IMR-90 (cell line): ENCODE measurements at regions not wholly inside any gene's neighbourhood (a gene's known extent, or its start where the extent isn't known, plus 50 kb on each side); places are given as distances from the start of the nearest gene placed in this dataset.
"Not testable (repeated sequence)": the region's sequence is repeated elsewhere in the genome, so short reads cannot be mapped to it uniquely, and the experiment has no call there.

Source experiments
- ATAC-seq: fragments of 200-7000 bp; cut with Tn5 transposase; 2 replicates; pipeline ENCODE4 v1.9.1; 2020; ENCODE audit warnings: low read depth, mild to moderate bottlenecking, moderate library complexity
- BruUV-seq: library from RNA; stranded (reverse); fragments of 400-500 nt; replicated peaks from 2 replicates; lab custom pipeline; 2021; lab: Mats Ljungman, UMichigan
- CTCF ChIA-PET: fragments of 300-600 bp; formaldehyde crosslinking; extraction: SDS; loops from one replicate; lab custom pipeline; 2021; ENCODE audit warnings: antibody characterized with exemption; lab: Yijun Ruan, JAX
- POLR2A ChIA-PET: fragments of 300-600 bp; sonication (Branson Sonifier 250); formaldehyde crosslinking; loops from one replicate; lab custom pipeline; 2022; ENCODE audit warnings: antibody characterized with exemption; ENCODE audit not compliant: unreplicated experiment; lab: Charles Lee
- DNase-seq: peaks from one replicate; pipeline ENCODE4 v3.0.0; 2013
- H2AFZ ChIP-seq: replicated peaks from 2 replicates; pipeline ENCODE3; 2013; ENCODE audit warnings: low read length, mild to moderate bottlenecking; ENCODE audit not compliant: poor library complexity
- H2AK5ac ChIP-seq: 2 replicates; pipeline ENCODE4 v1.6.1; 2013; ENCODE audit warnings: low read depth, low read length, inconsistent platforms
- H2AK9ac ChIP-seq: replicated peaks from 2 replicates; pipeline ENCODE3; 2013; ENCODE audit warnings: mild to moderate bottlenecking, low read depth, low read length, moderate library complexity; ENCODE audit not compliant: poor library complexity
- H2BK120ac ChIP-seq: 2 replicates; pipeline ENCODE4 v1.6.1; 2013; ENCODE audit warnings: low read depth, low read length, inconsistent platforms
- H2BK15ac ChIP-seq: 3 replicates; pipeline ENCODE4 v1.6.1; 2013; ENCODE audit warnings: low read depth, low read length, inconsistent platforms
- H2BK20ac ChIP-seq: 2 replicates; pipeline ENCODE4 v1.6.1; 2013; ENCODE audit warnings: low read depth, mild to moderate bottlenecking, inconsistent platforms, low read length, moderate library complexity
- H2BK5ac ChIP-seq: 2 replicates; pipeline ENCODE4 v1.6.1; 2013; ENCODE audit warnings: mild to moderate bottlenecking, low read depth, low read length, inconsistent platforms; ENCODE audit not compliant: poor library complexity, severe bottlenecking
- H3K14ac ChIP-seq: replicated peaks from 2 replicates; pipeline ENCODE4 v1.6.1; 2013; ENCODE audit warnings: low read depth, low read length, inconsistent platforms
- H3K18ac ChIP-seq: 2 replicates; pipeline ENCODE4 v1.6.1; 2013; ENCODE audit warnings: low read depth, low read length, control low read depth
- H3K23ac ChIP-seq: 2 replicates; pipeline ENCODE4 v1.6.1; 2013; ENCODE audit warnings: low read depth, low read length, inconsistent platforms
- H3K27ac ChIP-seq: 2 replicates; pipeline ENCODE4 v1.5.1; 2013; ENCODE audit warnings: mild to moderate bottlenecking, control low read depth, low read length; ENCODE audit not compliant: insufficient read depth
- H3K27me3 ChIP-seq: 2 replicates; pipeline ENCODE4 v1.6.1; 2013; ENCODE audit warnings: low read length; ENCODE audit not compliant: control insufficient read depth, insufficient read depth
- H3K36me3 ChIP-seq: 2 replicates; pipeline ENCODE4 v1.6.1; 2013; ENCODE audit warnings: low read length, mixed read lengths; ENCODE audit not compliant: control insufficient read depth, insufficient read depth
- H3K4ac ChIP-seq: 2 replicates; pipeline ENCODE4 v1.6.1; 2013; ENCODE audit warnings: low read depth, low read length, inconsistent platforms
- H3K4me1 ChIP-seq: 2 replicates; pipeline ENCODE4 v1.6.1; 2013; ENCODE audit warnings: low read length, mixed read lengths; ENCODE audit not compliant: control insufficient read depth, insufficient read depth
- H3K4me2 ChIP-seq: 2 replicates; pipeline ENCODE4 v1.6.1; 2013; ENCODE audit warnings: low read depth, mild to moderate bottlenecking, control low read depth, low read length, moderate library complexity
- H3K4me3 ChIP-seq: 2 replicates; pipeline ENCODE4 v1.5.1; 2013; ENCODE audit warnings: low read depth, mild to moderate bottlenecking, control low read depth, low read length, moderate library complexity; ENCODE audit not compliant: insufficient read depth
- H3K56ac ChIP-seq: 2 replicates; pipeline ENCODE4 v1.6.1; 2013; ENCODE audit warnings: low read length, inconsistent platforms; ENCODE audit not compliant: insufficient read depth; ENCODE audit errors: extremely low read depth
- H3K79me1 ChIP-seq, 2 experiments: 2 replicates each; pipeline ENCODE4 v1.6.1; 2013; ENCODE audit warnings: low read length in 2 of 2, inconsistent platforms in 1 of 2, low read depth in 1 of 2
- H3K9ac ChIP-seq: 2 replicates; pipeline ENCODE4 v1.6.1; 2013; ENCODE audit warnings: low read depth, low read length, control low read depth
- H3K9me1 ChIP-seq: 2 replicates; pipeline ENCODE4 v1.6.1; 2013; ENCODE audit warnings: low read length, inconsistent platforms; ENCODE audit not compliant: insufficient read depth
- H3K9me3 ChIP-seq: 2 replicates; pipeline ENCODE4 v1.6.1; 2013; ENCODE audit warnings: low read length; ENCODE audit not compliant: control insufficient read depth, insufficient read depth
- H4K20me1 ChIP-seq: 2 replicates; pipeline ENCODE4 v1.6.1; 2013; ENCODE audit warnings: low read length, inconsistent platforms; ENCODE audit not compliant: insufficient read depth
- H4K5ac ChIP-seq: 2 replicates; pipeline ENCODE4 v1.6.1; 2013; ENCODE audit warnings: mild to moderate bottlenecking, low read depth, low read length, control low read depth
- H4K8ac ChIP-seq, 2 experiments: 2 replicates each; pipeline ENCODE4 v1.6.1; 2013; ENCODE audit warnings: low read depth in 2 of 2, low read length in 2 of 2, control low read depth in 1 of 2, inconsistent platforms in 1 of 2
- H4K91ac ChIP-seq: 2 replicates; pipeline ENCODE4 v1.6.1; 2013; ENCODE audit warnings: low read depth, low read length, inconsistent platforms; ENCODE audit not compliant: insufficient read depth
- WGBS, 2 experiments: methylation state at CpG; one replicate each; pipeline versions ENCODE4 v1.1.5 to v1.1.7; 2013; ENCODE audit warnings: missing lambda C conversion rate in 2 of 2; ENCODE audit not compliant: insufficient read length in 1 of 2; ENCODE audit errors: extremely low coverage in 2 of 2; 5-methylcytosine and 5-hydroxymethylcytosine counted together
- dilution Hi-C: fragments of 300-500 bp; cut with HindIII; formaldehyde crosslinking; loops from one replicate; pipeline ENCODE4 v1.14.3; 2018; ENCODE audit warnings: low sequenced_read_pairs; ENCODE audit not compliant: unreplicated experiment
- in situ Hi-C: fragments of 300-500 bp; cut with MboI; formaldehyde crosslinking; loops from 3 replicates; pipeline ENCODE4 v1.14.3; 2019; ENCODE audit warnings: low sequenced_read_pairs, inconsistent platforms, mixed read lengths
- intact Hi-C: fragments of 100-400 bp; cut with micrococcal nuclease; formaldehyde crosslinking; loops from 2 replicates; pipeline ENCODE4 v1.10.0; 2022

DNA sequence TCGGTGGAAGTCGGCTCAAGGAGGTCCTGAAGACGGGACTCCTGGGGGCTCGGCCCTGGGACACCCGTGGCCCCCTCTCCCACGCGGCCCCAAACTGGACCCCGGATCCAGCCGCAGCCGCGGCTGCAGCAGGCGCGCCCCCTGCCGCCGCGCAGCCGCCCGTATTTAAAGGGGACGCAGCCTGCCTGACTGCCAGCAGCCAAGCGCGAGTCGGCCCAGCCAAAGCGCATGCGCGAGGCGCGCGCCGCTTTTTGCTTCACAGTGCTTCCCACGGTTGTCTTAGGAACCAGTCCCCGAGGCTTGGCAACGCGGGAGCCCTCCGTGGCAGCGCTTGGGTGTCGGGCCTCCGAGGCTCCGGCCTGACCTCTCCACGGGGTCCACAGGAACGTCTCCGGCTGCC, 684.4 kb downstream of the KCNJ18 start:
- H2BK15ac ChIP-seq, H3K18ac ChIP-seq, H4K91ac ChIP-seq, H3K4me2 ChIP-seq, H4K8ac ChIP-seq, H2BK5ac ChIP-seq, H2BK20ac ChIP-seq, intact Hi-C loops, ATAC-seq, H3K9me3 ChIP-seq, H3K9ac ChIP-seq, H2BK120ac ChIP-seq, H3K27me3 ChIP-seq, dilution Hi-C loops, H3K56ac ChIP-seq, H3K4ac ChIP-seq, H3K4me3 ChIP-seq, BruUV-seq, POLR2A ChIA-PET, H3K9me1 ChIP-seq, H4K20me1 ChIP-seq, H3K14ac ChIP-seq, H3K23ac ChIP-seq, H2AK5ac ChIP-seq, H3K79me1 ChIP-seq, H2AFZ ChIP-seq, CTCF ChIA-PET, in situ Hi-C loops, H4K5ac ChIP-seq, H3K4me1 ChIP-seq, DNase-seq, H2AK9ac ChIP-seq, H3K27ac ChIP-seq, H3K36me3 ChIP-seq: not testable (repeated sequence)
- WGBS, 2 experiments, result no CpG with 5 or more reads among the region's 41 CpGs

DNA sequence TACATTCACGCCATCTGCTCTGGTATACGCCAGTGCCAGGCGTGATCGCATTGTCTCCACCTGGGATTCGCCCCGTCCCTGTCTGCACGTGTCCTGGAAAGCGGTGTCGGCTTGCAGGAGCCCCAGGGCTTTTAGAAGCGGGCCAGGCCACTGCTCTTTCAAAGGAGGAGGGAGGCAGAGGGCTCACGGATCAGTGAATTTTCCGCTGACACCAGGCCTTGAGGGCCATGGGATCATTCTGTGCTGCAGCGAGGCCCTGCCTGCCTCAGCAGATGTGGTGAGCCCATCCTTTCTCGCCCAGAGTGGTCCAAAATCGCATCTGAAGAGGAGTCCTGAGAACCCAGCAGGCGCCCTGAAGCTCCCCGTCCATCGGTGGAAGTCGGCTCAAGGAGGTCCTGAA, 686.4 kb downstream of the KCNJ18 start:
- H2AFZ ChIP-seq, H3K4ac ChIP-seq, H2AK5ac ChIP-seq, H3K36me3 ChIP-seq, H3K23ac ChIP-seq, H3K9me1 ChIP-seq, H3K4me2 ChIP-seq, dilution Hi-C loops, H3K4me3 ChIP-seq, H3K27ac ChIP-seq, H4K8ac ChIP-seq, H2BK20ac ChIP-seq, H3K56ac ChIP-seq, BruUV-seq, H2BK15ac ChIP-seq, H4K20me1 ChIP-seq, H3K79me1 ChIP-seq, in situ Hi-C loops, H3K9me3 ChIP-seq, H2BK5ac ChIP-seq, H3K4me1 ChIP-seq, DNase-seq, H3K27me3 ChIP-seq, H2AK9ac ChIP-seq, ATAC-seq, H3K14ac ChIP-seq, H3K9ac ChIP-seq, H4K5ac ChIP-seq, intact Hi-C loops, POLR2A ChIA-PET, H4K91ac ChIP-seq, H3K18ac ChIP-seq, CTCF ChIA-PET, H2BK120ac ChIP-seq: not testable (repeated sequence)
- no CpG with 5 or more reads among the region's 19 CpGs for WGBS, 2 experiments
